Activated CD8-positive, alpha-beta memory T cell treated with anti-CD3 and anti-CD28 coated beads, Interleukin-2, amount 50 U/mL, for 1 hour (primary cell): ENCODE measurements at regions not wholly inside any gene's neighbourhood (a gene's known extent, or its start where the extent isn't known, plus 50 kb on each side); places are given as distances from the start of the nearest gene placed in this dataset.
"Not testable (repeated sequence)": the region's sequence is repeated elsewhere in the genome, so short reads cannot be mapped to it uniquely, and the experiment has no call there.

Source experiments
- DNase-seq: peaks from one replicate; pipeline ENCODE4 v3.0.0-alpha.2; 2020; ENCODE audit errors: extremely low read depth

DNA sequence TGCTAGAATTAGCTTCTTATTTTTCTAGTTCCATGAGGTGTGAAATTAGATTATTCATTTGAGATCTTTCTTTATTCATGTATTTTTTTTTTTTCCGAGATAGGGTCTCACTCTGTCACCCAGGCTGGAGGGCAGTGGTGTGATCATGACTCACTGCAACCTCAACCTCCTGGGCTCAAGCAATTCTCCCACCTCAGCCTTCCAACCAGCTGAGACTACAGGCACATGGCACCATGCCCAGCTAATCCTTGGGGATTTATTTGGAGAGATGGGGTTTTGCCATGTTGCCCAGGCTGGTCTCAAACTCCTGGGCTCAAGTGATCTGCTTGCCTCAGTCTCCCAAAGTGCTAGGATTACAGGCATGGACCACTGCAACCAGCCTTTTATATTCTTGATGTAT is 653.0 kb downstream of the ADCYAP1 start:
- not testable (repeated sequence) for DNase-seq

DNA sequence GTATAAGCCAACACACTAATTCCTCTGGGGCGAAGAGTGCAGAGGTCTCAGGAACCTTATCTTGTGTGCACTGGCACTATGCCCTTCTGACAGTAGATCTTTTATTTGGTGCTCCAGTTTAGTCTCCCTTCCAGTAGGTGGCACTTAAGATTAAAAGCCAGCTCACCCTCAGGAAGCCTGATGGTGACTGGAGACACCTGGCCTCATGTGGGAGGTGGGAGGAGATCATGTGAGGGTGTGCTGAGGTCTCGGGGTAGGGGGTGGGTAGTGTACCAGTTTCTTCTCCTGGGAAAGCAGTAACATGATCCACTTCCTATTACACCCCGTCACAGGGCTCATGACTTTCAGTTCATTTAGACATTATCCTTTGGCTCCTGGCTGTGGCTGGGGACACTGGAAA is 654.9 kb downstream of the ADCYAP1 start:
- no peak for DNase-seq

DNA sequence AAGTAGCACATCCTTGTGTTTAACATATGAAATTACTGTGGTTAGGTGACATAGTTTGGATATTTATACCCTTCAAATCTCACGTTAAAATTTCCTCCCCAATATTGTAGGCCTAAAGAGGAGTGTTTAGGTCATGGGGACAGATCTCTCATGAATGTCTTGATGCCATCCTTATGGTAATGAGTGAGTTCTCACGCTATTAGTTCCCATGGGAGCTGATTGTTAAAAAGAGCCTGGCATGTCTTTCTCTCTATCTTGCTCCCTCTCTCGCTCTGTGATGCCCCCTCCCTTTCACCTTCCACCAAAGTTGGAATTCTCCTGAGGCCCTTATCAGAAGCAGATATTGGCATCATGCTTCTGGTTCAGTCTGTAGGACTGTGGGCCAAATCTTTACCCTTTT is 660.1 kb downstream of the ADCYAP1 start:
- no peak for DNase-seq

DNA sequence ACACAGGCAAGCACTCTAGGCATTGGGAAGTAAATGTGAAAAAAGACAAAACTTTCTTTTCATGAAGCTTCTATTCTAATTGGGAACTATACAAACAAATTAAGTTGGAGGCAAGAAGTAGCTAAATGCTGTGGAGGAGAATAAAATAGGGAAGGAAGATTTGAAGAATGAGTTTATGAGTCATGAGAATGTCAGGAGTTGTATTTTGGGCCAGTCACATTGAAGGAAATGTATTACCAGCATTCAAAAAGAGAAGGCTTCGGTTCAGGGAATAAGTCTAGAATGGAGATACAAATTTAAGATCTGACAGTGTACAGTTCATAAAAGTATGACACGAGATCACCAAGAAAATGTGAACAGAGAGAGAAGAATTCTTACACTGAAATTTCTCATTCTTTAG is 666.5 kb downstream of the ADCYAP1 start:
- DNase-seq = no peak

DNA sequence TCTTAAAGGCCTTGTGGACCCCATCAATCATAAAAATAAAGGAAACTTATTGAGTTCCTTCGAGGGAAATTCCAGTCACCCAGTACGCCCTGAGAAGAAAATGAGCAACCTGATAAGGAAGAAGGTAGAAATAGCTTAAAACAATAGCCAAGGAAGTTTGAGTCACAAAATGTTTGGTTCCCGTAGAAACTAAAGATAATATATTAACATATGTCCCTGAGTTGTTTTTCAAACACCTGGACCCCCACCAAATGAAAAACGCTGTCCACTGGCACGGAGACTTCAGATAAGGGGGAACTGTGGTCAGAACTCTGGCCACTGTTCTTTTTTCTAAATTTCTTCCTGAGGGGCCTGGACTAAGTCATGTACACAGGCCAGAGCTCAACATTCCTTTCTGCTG is 669.1 kb downstream of the ADCYAP1 start:
- DNase-seq = no peak

DNA sequence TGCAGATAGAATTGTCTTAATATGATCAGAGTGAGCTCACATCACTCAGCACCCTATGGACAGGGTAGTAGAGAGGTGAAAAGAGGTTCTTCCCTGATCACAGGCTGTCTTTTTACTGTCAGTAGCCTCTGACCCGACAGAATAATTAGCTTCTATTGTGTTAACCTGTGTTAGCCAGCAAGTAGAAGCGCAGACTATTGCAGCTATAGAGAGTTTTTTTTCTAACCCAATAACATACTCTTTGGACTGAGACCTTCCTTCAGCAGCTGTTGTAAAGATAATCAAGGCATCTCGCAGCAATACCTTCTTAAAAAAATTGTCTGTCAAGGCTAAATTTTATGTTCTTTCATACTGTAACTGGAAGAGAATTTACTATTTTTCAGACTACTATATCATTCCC is 670.4 kb downstream of the ADCYAP1 start:
- DNase-seq = no peak

DNA sequence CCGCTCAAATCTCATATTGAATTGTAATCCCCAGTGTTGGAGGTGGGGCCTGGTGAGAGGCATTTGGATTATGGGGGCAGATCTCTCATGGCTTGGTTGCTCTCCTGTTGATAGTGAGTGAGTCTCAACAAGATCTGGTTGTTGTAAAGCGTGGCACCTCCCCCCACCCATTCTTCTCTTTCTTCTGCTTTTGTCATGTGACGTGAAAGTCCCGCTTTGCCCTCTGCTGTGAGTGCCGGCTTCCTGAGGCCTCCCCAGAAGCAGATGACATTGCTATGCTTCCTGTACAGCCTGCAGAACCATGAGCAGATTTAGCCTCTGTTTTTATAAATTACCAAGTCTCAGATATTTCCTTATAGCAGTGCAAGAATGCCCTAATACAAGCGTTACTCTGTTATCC is 673.8 kb downstream of the ADCYAP1 start:
- DNase-seq = no peak

DNA sequence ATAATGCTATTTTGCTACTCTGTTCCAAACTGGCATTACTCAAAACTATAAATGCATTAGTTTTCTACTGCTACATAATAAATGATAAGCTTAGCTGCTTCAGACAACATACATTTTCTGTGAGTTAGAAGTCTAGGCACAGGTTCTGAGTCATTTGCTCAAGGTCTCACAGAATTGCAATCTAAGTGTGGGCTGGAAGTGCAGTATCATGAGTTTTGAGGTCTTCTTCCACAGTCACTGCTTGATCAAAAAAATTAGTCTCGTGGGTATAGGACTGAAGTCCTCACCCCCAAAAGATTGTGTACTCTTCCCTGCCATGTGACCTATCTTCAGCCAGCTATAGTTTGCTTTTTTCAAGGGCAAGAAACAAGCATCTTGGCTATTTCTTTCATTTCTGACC is 676.9 kb downstream of the ADCYAP1 start:
- no peak for DNase-seq

DNA sequence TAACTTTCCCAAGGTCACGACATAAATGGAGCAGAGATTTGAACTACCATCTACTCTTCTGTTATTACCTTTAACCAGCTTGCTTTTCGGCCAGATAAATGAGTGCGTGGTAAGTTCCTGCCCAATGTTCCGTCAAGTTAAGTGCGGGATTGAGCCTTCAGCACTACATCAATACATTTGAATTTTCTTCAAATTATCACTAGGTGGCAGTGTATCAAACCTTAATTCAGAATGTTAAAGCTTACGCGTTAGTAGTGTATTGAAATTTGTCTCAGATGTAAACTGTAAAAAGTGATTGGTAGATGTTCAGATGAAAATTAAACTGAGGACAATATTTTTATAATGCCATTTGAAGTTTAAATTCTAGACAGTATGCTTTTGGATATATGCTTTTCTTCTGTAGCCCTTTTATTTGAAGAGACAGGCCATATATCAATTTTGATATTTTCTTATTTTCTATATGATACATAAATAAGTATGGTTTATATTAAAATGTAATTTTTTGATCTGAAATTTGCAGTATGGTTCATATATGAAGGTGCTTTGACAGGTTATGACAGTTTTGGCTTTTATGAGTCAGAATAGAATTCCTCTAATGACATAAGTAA is 681.3 kb downstream of the ADCYAP1 start:
- DNase-seq = no peak

DNA sequence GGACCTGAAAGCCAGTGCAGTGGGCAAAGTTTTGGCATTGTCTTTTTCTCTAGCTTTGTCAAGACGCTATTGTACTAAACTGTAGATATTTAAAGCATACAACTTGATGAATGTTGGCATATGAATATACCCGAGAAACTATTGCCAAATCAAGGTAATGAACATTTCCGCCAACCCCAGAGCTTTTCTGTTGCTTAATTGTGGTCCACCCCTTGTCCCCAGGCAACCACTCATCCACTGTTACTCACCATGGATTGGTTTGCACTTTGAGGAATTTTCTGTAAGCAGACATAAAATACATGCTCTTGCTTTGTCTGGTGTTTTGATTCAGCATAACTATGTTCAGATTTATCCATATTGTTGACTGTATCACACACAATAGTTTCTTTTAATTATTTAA is 688.4 kb downstream of the ADCYAP1 start:
- DNase-seq = no peak

DNA sequence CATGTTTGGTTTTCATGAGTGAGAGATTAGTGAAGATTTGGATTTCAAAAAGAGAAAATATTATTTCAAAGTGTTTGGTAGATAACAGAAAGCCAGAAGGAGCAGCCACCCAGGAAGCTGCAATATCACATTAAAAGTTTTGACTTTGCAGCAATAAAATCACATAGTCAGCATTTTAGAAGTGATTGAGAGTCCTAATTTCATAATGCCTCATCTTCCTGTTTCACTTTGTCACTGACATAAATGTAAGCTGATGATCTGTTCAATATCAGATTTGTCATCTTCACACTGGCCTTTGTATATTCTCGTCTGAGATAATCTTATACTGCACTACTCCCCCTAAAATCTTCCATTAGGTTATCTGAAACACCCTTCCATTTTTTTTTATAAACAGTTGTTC is 690.5 kb downstream of the ADCYAP1 start:
- no peak for DNase-seq

DNA sequence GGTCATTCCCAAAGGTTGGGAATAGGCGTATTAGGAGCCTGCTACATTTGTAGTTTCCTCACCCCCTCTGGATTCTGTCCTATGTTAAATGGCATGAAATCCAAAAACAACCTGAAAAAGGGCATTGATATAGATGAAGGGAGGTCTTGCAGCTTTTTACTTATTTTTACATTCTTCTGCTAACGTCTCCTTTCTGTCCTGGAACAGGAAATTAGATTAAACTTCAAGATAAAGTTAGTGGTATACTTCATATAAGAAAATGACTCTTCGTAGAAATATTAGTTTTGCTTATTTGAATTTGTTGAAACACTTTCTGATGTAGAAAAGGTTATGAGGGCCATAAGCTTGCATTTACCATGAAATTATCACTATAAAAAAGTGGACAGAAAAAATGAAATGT is 694.5 kb downstream of the ADCYAP1 start:
- no peak for DNase-seq

DNA sequence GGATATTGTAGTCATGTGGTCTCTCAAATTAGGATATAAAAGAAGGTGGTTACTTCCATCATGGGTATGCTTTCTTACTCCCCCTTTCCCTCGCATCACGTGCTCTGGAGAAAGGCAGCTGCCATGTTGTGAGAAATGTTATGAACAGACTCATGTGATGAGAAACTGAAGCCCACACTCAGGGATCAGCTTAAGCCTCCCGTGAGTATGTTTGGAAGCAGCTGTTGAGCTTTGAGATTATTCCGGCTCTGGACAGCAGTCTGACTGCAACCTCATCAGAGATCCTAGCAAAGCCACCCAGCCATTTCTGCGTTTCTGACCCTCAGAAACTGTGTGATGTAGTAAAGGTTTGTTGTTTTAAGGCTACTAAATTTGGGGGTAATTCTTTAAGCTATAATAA is 700.1 kb downstream of the ADCYAP1 start:
- no peak for DNase-seq

DNA sequence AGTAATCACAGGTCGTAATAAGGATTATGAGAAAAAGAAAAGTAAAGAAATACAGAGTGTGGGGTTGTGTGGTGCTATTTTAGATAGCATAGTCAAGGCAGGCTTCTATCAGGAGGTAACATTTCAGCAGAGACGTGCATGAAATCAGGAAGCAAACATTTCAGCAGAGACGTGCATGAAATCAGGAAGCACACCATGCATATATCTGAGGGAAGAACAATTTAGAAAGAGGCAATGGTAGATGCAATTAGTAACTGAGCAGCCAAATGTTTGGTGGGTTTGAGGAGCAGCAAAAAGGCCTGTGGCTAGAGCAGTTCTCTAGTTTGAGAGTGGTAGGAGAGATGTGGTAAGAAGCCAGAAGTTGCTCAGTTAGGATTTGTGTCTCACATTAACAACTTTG is 713.7 kb downstream of the ADCYAP1 start:
- no peak for DNase-seq

DNA sequence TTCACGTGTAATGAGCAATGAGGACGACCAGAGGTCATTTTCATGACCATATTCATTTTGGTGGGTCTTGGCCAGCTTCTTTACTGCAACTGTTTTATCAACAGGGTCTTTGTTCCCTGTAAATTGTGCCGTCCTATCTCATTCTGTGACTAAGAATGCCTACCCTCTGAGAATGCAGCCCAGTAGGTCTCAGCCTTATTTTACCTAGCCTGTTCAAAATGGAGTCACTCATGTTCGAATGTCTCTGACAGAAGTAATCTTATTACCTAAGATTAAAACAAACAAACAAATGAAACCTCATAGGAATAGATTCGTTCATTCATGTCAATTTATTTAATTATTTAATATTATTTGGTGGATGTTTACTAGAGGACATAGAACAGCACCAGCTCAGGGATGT is 714.8 kb downstream of the ADCYAP1 start:
- DNase-seq = no peak

DNA sequence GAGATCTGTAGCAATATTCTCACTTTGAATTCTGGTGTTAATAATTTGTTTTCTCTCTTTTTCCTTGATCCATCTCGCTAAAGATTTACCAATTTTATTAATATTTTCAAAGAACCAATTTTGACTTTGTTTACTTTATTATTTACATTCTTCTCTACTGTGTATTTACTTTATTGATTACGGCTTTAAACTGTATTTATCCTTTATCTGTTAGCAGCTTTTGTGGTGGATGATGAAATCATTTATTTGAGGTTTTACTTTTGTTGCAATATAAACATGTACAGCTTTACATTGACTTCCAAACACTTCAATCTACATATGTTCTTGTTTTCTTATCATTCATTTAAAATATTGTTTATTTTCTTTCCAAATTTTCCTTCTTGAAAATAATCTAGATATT is 719.9 kb downstream of the ADCYAP1 start:
- no peak for DNase-seq

DNA sequence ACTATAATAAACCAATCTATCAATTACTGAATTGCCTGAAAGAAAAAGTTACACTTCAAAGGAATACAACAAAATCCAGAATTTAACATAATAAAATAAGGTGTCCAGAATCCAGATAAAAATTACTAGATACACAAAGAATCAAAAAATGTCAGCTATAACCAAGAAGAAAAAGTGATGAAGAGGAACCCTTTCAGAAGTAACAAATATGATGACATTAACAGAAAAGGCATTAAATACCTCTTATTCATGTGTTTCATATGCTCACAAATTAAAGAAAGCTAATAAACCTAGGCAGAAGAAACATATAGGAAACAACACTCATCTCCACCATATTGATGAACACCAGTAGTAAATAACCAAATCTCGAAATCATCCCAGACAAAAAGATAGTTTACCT is 722.8 kb downstream of the ADCYAP1 start:
- no peak for DNase-seq

DNA sequence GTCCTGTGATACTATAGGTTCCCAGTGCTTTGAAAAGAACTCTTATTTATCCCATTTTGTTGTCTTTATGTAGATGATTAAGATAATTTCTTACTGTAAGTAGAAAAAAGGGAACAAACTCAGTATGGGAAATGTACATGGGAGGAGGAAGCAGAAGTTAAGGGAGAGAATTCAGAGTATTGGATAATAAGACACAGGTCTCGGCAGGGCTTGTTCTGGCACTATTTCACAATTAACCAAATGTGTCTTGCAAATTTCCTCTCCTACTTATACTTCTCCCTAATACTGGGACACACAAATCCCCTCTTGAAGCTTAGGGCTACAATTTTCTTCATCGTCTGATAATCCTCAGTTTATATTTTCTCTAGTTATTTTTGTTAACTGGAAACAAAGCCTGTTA is 744.0 kb downstream of the ADCYAP1 start:
- no peak for DNase-seq

DNA sequence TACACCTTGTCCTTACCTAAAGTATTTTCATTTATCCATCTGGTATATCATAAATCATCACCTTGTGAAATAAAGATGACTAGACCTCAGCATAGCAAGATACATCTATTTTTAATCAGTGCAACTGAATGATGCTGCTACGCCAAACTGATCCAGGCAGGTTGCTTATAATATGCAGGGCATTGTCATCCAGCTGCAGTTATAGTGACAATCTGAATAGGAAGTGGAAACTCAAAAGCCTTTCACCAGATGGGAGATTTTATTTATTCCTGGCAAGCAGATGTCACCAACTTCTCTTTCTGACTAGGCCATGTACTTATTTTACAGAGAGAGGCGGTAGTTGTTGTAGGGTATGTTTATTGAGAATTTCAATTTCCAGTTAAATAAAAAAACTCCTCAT is 747.3 kb downstream of the ADCYAP1 start:
- no peak for DNase-seq

DNA sequence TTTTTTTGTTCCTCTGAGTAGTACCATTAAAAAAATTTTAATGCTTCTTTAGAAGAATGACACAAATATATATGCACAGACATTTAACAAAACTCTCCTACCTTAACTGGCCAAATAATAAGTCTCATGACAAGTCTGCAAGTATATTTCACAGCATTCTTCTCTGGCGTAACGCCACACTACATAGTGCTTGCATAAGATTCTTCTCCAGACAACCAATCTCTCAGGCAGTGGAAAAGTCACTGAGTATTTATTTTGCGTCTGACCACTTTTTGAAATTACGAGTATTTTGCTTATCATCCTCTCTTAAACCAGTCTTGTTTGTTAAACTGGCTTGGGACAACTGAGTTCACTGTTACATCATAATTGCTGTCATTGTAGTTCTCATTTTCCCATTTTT is 749.2 kb downstream of the ADCYAP1 start:
- no peak for DNase-seq

DNA sequence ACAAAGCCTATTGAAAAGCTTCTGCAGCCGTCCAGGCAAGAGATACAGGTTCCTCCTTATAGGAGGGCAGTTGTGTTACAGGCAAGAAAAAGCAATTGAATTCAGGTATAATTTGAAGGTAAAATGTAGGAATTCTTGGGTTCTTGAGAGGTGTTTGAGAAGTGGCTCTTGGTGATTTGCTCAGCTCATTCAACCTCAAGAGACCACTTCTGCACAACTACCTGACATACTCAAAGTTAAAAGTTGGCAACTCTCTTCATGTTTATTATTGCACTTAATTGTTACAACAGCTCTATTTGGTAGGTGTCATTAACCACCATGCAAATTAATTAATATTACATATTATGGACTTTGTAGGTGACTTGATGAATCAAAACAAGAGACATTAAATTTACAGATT is 753.2 kb downstream of the ADCYAP1 start:
- DNase-seq = no peak

DNA sequence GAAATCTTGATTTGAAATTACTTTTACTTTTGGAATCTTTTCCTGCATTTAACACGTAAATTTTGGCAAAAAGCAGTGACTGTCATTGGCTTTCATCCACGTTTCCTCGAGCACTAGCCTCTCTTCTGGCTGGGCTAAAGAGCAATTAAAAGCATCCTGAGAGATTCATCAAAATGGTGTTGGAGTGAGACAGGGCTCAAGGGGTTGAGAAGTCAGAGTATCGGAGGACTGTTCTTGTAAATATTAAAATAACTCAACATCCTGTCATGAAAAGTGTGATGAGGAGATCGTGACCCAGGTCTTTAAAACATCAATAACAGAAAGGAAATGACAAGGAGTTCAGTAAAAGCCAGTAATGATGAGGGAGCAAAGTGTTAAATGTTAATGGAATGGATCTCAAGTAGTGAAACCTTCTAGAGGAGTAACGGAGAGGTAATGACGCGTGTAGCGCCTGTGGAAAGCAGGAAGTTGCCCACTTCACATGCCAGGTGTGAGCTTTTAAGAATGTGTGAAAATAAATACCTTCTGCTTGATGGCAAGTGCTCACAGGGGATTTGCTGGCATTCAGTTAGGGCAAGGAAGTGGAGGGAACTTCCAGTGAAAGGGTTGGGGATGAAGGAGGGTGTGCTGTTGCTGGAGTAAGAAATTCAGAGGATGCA is 754.4 kb downstream of the ADCYAP1 start:
- no peak for DNase-seq

DNA sequence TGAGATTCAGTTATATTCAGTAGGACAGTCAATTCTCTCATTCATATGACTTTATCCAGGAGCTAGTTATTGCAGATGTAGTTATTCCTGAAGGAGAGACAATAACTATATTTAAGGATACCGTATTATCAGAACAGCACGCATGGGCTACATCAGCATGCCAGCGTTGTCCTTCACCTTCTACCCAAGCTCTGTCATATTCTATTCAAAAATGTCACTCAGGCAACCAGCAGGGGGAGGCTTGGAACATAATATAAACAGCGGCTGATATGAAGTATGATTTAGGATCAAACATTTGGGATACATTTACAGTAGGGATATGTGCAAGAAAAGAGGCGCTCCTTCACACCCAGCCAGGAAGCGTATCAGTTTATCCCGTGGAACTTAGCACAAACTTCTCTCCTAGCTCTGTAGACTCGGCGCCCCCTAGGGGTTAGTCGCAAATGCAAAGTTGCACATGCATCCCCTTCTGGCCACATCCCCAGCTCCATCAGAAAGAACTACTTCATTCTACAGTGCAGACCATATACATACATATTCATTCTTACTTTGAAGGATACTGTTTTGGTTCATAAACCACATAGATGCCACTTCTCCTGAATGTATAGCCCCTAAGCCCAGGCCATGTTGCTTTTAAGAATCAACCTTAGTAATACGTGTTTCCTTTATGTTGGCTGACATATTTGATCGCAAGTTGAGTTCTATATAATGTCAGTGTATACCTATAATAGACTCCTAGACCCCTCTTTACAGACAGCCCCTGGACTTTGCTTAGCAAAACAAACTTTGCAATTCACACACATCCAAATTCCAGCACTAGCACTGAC is 759.4 kb downstream of the ADCYAP1 start:
- DNase-seq = no peak
